Renal pelvis (tissue), 1 donor: ENCODE measurements at regions not wholly inside any gene's neighbourhood (a gene's known extent, or its start where the extent isn't known, plus 50 kb on each side); places are given as distances from the start of the nearest gene placed in this dataset.
"Not testable (repeated sequence)": the region's sequence is repeated elsewhere in the genome, so short reads cannot be mapped to it uniquely, and the experiment has no call there.

Source experiments
- DNase-seq: peaks from one replicate; pipeline ENCODE4 v3.0.0-alpha.2; 2013

DNA sequence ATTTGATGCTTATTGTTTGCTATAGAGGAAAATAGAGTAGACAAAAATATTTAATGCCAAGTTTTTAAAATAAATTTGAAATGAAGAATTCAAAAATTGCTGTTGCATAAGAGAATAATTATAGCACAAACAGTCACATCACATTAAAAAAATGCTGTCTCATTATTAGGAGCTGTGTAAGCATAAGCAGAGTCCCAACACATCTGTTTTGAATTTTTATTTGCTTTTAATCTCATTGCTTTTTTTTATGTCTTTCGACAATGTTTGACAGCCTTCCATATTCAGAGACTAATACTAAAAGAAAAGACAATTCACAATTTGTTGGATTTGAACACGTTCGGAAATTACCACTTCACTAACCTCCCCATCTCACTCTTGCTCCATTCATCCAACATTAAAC is 143.5 kb downstream of the TFPI2 start:
- no peak for DNase-seq

DNA sequence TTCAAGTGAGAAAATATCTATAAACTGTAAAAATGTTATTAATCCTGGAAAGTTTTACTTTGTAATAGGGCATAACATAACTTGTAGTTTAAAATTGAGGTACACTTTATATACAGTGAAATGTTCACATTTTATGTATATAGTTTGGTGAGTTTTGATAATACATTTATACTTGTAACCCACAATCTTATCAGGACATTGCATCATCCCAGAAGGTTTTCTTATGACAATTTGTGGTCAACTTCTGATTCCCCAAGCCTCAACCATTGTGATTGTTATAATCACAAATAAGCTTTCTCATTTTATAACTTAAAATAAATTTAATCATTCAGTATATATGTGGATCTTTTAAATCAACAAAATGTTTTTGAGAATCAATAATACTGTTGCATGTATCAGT is 151.1 kb downstream of the TFPI2 start:
- DNase-seq, result no peak

- DNase-seq, result no peak
Observed at GRCh38 chr7:93737953-93738352, 152.6 kb downstream of the TFPI2 start.

GRCh38 chr7:93736668-93737369 is 153.7 kb downstream of the TFPI2 start:
- DNase-seq, result no peak

DNA sequence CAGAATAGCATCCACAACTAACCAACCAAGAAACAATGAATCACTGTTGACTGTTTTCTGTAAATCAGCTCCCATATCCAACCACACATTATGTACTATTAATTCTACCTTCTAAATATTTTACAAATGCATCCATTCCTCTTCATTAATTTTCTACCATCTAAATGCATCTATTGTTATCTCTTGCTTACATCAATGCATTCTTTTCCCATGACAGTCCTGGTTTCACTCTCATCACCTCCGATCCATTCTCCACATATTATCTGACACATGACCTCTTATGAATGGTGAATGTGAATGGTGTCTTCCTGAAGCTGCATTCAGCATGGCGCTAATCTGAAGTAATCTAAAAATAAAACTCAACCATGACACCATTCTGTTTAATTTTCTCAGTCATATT is 153.8 kb upstream of the CALCR start:
- DNase-seq, result no peak

GRCh38 chr7:93725954-93726353 is 151.4 kb upstream of the CALCR start:
- DNase-seq, result no peak

DNA sequence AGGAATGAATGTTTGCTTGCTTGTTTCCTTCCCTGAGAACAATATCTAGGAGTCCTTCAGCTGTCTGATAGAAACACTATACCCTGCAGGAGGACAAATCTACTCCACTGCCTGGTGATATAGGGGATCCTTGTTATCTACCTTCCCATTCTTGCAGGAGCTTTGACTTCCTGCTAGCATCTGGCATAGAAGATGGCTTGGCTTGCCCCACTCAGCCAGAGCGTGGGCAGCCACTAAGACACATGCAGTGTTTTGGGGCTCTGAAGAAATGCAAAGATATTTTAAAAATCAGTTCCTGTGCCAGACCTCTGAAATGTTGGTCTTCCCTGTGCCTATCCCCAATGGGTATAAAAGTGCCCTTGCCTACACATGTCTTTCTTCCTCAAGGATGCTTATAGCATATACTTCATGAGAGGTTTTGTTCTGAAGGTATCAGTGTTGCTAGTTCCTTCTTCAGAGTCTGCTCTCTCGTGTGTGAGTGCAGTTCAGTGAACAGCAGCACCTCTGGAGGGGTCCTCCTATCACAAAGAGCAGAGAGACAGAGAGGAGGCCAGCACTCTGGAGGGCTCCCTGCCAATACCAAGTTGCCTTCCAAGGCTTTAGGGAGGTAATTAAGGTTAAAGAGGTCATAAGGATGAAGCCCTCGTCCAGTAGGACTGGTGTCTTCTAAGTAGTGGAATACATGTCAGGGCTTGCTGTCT is 149.1 kb upstream of the CALCR start:
- no peak for DNase-seq

GRCh38 chr7:93720106-93720505 is 145.6 kb upstream of the CALCR start:
- no peak for DNase-seq

DNA sequence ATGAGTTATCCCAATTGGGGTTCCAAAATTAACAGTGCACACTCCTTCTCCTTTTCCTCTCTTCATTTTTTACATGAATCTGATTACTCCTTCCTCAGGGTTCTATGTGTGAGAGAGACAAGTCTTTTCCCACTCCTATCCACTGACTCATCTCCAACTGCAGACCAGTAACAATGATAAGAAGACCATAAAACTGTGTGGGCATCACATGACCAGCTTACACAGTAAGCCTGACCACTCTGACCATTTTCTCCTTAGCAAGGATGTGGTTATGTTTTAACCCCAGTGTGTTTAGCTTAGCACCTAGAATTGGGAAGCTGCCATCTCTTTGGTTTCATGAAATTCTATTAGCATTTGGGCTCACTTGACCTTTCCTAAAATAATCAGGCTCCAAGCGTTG is 145.0 kb upstream of the CALCR start:
- no peak for DNase-seq

DNA sequence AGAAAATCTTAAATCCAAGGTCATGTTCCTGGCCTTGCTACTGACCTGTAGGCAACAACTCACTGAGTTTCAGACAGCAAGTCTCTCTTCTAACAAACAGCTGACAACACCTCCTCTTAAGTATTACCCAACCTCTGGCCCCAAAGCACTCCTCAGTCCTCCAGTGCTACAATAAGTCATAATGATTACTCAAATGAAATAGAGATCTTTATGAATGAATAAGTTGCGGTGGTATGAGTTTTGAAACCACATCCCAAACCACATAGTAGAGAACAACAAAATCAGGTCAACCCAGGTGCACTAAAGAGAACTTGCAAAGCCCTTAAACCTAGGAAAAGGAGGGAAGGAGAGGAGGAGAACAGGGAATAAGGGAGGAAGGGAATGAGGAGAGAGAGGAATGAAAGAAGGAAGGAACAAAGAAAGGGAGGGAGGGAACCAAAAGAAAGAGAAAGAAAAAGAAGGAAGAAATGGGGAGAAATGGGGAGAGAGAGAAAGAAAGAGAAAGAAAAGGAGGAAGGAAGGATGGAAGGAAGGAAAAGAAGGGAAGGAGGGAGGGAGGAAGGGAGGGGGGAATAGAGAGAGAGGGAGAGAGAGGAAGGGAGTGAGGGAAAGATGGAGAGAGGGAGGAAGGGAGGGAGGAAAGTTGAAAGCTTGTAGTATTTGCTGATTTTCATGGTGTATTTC is 142.8 kb upstream of the CALCR start:
- DNase-seq, result no peak

DNA sequence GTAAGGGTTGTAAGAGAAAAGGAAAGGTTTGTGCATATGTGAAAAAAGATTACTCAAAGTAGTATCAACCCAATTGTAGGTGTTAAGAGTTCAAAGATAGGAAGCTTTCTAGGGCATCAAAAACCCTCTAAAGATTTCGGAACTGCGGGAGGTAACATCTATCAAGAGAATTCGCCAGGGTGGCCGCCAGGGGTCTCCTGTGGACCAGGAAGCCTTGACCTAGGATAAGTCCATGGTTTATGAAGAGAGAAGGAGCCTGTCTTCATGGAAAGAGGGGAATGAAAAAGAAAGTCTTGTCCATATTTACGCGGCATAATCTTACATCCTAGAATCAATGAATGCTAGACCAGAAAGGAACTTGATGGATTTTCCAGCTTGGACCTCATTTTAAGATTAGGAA is 140.7 kb upstream of the CALCR start:
- peak; percentile 27 for DNase-seq

GRCh38 chr7:93711926-93712325 is 137.4 kb upstream of the CALCR start:
- DNase-seq, result no peak

GRCh38 chr7:93708255-93708654 is 133.7 kb upstream of the CALCR start:
- DNase-seq, result not testable (repeated sequence)

DNA sequence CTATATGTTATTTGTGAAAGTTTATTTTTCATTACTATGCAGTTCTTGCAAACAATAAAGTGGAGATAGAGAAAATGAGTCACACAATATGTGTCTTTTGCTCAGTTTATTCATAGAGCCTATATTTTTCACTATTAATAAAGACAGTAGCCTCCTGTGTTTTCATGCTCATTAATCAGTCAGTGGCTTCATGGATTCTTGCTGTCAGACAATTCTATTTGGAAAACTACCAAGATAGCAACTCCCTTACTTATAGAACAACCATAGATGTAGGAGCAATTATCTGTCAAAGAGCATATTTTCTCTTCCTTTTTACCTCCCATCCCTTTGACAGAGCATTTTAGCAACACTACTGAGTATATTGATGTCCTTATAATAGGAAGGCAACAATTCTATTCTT is 132.7 kb upstream of the CALCR start:
- no peak for DNase-seq

- DNase-seq, result not testable (repeated sequence)
Observed at GRCh38 chr7:93706162-93706561, 131.6 kb upstream of the CALCR start.

- no peak for DNase-seq
Observed at GRCh38 chr7:93704217-93704616, 129.7 kb upstream of the CALCR start.

GRCh38 chr7:93697901-93698300 is 123.4 kb upstream of the CALCR start:
- DNase-seq, result no peak

DNA sequence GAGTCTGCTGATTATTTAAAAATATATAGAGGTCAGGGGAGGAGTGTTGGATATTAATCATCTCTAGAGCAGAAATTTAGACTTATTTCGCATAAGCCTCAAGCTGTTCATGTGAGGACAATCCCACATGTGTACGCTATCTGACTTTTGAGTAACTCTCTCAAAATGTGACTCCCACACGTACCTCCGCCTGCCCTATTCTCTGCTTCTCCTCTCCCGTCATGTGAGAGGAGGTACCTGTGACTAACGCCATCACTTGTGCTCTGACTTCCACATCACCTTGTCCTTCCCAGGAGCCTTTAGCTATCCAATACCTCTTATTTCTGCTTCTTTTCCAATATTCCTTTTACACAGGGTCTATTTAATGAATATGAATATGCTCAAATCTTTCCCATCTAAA is 119.3 kb upstream of the CALCR start:
- DNase-seq, result no peak

DNA sequence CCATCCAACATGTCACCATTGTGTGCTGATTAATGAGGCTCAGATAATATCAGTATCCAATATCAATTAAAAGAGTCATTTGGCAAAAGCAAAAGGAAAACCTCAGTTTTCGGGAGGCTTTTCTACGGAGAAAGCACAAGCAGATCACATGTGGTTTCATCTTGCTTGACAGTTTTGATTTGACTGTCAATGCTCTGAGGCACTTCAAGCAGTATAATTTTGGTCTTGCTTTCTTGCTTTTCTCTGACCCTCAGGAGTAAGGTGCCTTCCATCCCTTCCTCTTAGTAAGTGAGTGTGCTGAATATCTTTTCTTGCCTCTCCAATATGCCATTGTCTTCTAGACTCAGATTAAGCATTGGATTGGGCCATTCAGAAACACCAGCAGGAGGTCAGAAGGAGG is 115.5 kb upstream of the CALCR start:
- DNase-seq, result no peak

DNA sequence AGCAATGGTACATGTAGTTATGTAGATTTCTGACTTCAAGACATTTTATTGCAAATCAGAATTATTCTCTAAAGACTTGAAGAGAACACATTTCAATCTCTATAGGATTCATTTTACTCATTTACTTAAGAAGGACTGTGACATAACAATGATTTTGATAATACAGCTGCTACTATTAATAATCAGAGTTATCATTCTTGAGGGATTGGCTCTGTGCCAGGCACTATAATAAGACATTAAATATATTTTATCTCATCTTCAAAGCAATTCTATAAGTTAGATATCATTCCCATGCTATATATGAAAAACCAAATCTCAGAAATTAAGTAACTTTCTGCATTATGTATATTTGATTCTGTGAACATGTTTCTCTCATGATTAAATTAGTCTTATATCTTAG is 103.7 kb upstream of the CALCR start:
- DNase-seq, result no peak

DNA sequence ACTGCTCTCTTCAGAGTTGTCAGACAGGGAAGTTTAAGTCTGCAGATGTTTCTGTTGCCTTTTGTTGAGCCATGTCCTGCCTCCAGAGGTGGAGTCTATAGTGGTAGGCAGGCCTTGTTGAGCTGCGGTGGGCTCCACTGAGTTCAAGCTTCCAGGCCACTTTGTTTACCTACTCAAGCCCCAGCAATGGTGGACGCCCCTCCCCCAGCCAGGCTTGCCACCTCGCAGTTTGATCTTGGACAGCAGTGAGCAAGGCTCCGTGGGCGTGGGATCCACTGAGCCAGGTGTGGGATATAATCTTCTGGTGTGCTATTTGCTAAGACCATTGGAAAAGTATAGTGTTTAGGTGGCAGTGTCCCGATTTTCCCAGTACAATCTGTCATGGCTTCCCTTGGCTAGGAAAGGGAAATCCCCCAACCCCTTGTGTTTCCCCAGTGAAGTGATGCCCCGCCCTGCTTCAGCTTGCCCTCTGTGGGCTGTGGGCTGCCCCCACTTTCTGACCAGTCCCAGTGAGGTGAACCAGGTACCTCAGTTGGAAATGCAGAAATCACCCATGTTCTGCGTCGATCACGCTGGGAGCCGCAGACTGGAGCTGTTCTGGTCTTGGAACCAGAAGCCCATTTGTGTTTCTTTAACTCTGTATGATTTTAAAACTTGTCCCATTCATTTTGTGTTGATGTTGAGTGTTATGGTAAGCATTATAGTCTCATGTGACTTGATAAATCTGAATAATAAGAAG is 89.2 kb upstream of the CALCR start:
- DNase-seq, result no peak

DNA sequence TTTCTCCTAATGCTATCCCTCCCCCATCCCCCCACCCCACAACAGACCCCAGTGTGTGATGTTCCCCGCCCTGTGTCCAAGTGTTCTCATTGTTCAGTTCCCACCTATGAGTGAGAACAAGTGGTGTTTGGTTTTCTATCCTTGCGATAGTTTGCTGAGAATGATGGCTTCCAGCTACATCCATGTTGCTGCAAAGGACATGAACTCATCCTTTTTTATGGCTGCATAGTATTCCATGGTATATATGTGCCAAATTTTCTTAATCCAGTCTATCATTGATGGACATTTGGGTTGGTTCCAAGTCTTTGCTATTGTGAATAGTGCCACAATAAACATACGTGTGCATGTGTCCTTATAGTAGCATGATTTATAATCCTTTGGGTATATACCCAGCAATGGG is 83.6 kb upstream of the CALCR start:
- not testable (repeated sequence) for DNase-seq
